ENCODE measurements at regions not wholly inside any gene's neighbourhood (a gene's known extent, or its start where the extent isn't known, plus 50 kb on each side); places are given as distances from the start of the nearest gene placed in this dataset.

DNA sequence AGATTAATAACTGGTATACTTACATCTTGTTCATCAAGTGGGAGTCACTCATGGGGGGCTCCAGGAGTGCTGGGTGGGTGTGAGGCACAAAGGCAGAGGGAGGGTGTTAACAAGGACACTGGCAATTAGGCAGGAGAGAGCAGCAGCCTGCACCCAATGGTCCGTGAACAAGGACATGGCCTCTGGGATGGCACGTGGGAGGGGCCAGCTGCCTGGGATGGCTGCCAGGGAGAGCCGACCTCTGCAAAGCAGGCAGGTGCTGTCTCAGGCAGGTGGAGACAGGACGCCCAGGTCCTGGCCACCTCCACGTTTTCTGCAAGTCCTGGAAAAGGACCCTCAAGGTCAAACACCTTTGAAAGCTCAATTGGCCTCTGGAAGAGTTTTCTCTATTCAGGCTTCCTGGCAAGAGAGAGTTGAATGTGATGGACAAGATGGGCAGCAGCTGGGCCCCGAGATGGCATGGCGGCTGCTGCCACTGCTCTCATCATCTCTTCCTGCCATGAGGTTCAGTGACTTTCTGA, 257.1 kb downstream of the BUD13 start:
- TF ChIP-seq, protein P1, sequence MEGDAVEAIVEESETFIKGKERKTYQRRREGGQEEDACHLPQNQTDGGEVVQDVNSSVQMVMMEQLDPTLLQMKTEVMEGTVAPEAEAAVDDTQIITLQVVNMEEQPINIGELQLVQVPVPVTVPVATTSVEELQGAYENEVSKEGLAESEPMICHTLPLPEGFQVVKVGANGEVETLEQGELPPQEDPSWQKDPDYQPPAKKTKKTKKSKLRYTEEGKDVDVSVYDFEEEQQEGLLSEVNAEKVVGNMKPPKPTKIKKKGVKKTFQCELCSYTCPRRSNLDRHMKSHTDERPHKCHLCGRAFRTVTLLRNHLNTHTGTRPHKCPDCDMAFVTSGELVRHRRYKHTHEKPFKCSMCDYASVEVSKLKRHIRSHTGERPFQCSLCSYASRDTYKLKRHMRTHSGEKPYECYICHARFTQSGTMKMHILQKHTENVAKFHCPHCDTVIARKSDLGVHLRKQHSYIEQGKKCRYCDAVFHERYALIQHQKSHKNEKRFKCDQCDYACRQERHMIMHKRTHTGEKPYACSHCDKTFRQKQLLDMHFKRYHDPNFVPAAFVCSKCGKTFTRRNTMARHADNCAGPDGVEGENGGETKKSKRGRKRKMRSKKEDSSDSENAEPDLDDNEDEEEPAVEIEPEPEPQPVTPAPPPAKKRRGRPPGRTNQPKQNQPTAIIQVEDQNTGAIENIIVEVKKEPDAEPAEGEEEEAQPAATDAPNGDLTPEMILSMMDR (IDR thresholded peaks at IDR 0.05) = no peak
- TF ChIP-seq POLR2A (IDR thresholded peaks at IDR 0.05) = no peak
